Spleen (tissue), 7 donors: ENCODE measurements at regions not wholly inside any gene's neighbourhood (a gene's known extent, or its start where the extent isn't known, plus 50 kb on each side); places are given as distances from the start of the nearest gene placed in this dataset.

Experiments
- POLR2AphosphoS5 ChIP-seq, 3 donors: sonication (generic); formaldehyde crosslinking; IDR thresholded peaks; one replicate each; pipeline ENCODE4 v1.5.1; 2017; ENCODE audit warnings: antibody characterized with exemption in 3 of 3
- TF ChIP-seq, protein P1 (sequence below), 11 experiments: fragments of 200-600 bp in 7 of 11; fragments of 450-650 bp in 4 of 11; sonication (generic) in 4 of 11; IDR thresholded peaks in 8 of 11; conservative IDR thresholded peaks in 3 of 11; 1 replicate in 7 of 11; 2 replicates in 4 of 11; pipeline versions ENCODE4 v1.4.0 to v1.8.0; 2016 to 2021; ENCODE audit warnings: antibody characterized with exemption in 11 of 11, inconsistent platforms in 4 of 11, mild to moderate bottlenecking in 1 of 11
- donor health status: DM: no; HTN: no; CAD: no; lungs with moderate emphysema.
- donor health status: DM: no; HTN: no; CAD: no.
- donor health status: DM: no; HTN: no; CAD: no.

DNA sequence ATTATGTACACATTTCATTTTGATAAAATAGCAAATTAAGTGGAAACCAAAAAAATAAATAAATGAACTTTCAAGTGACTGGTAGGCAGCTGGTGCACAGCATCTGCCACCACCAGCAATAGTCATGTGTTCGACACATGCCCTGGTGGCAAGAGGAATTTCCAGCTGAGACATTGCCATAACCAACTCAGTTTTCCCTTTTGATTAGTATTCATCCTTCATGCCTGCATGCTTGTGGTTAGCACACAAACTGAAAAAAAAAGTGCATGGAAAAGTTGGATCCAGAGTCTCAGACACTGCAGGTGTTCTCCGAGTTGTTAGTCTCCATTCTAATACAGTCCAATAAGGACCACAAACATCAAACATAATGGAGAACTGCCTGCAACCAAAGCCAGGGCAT is 156.0 kb upstream of the SOX4 start:
- TF ChIP-seq, protein P1, sequence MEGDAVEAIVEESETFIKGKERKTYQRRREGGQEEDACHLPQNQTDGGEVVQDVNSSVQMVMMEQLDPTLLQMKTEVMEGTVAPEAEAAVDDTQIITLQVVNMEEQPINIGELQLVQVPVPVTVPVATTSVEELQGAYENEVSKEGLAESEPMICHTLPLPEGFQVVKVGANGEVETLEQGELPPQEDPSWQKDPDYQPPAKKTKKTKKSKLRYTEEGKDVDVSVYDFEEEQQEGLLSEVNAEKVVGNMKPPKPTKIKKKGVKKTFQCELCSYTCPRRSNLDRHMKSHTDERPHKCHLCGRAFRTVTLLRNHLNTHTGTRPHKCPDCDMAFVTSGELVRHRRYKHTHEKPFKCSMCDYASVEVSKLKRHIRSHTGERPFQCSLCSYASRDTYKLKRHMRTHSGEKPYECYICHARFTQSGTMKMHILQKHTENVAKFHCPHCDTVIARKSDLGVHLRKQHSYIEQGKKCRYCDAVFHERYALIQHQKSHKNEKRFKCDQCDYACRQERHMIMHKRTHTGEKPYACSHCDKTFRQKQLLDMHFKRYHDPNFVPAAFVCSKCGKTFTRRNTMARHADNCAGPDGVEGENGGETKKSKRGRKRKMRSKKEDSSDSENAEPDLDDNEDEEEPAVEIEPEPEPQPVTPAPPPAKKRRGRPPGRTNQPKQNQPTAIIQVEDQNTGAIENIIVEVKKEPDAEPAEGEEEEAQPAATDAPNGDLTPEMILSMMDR (IDR thresholded peaks at IDR 0.05 in 8 of 11, conservative IDR thresholded peaks at IDR 0.05 in 3 of 11) = no peak
- no peak for TF ChIP-seq POLR2AphosphoS5 (IDR thresholded peaks at IDR 0.05)
